ENCODE measurements at regions not wholly inside any gene's neighbourhood (a gene's known extent, or its start where the extent isn't known, plus 50 kb on each side); places are given as distances from the start of the nearest gene placed in this dataset.

GRCh38 chr10:28378986-28379585 is 76.2 kb upstream of the MPP7 start:
- Mint-ChIP-seq H3K4me1 (peaks cover 55% of the 10 kb centered on the region), H3K9me3 (no peaks in the 10 kb centered on the region), H3K27me3 (ENCODE audit: low read depth in 3 of 3) (peaks cover 0 to 3% (median 2%) of the 10 kb centered on the region in 3 donors), H3K4me3 (no peak overlapping the region), H3K36me3 (no peaks in the 10 kb centered on the region), H3K27ac (peak overlapping the region in 6 of 7 donors; percentile 44 to 83 (median 80))
- Histone ChIP-seq H3K36me3 (replicated peaks in 1 of 2; ENCODE audit: control insufficient read depth in 1 of 2, insufficient read depth in 2 of 2, low read length in 2 of 2) (no peaks in the 10 kb centered on the region), H3K9ac (ENCODE audit: insufficient read depth, low read length, poor library complexity, severe bottlenecking) (no peak overlapping the region), H3K79me2 (ENCODE audit: insufficient read depth, low read length) (no peaks in the 10 kb centered on the region), H3K4me1 (ENCODE audit: control insufficient read depth in 1 of 2, insufficient read depth in 2 of 2, low read length in 2 of 2) (peaks cover 61% of the 10 kb centered on the region in 2 donors), H3K9me3 (replicated peaks in 1 of 2; ENCODE audit: control insufficient read depth in 1 of 2, insufficient read depth in 1 of 2, low read length in 2 of 2) (no peaks in the 10 kb centered on the region), H3K27ac (ENCODE audit: low read depth in 1 of 2, low read length in 2 of 2) (peak overlapping the region; percentile 43 to 75), H2AFZ (ENCODE audit: insufficient read depth, low read depth, low read length, poor library complexity, severe bottlenecking) (peak overlapping the region; percentile 18), H3K27me3 (ENCODE audit: control insufficient read depth in 2 of 2, insufficient read depth in 2 of 2, low read length in 2 of 2) (no peaks in the 10 kb centered on the region), H3K4me3 (replicated peaks in 1 of 3; ENCODE audit: low read depth in 2 of 3, low read length in 3 of 3) (no peak overlapping the region), H3K4me2 (replicated peaks; ENCODE audit: extremely low read depth, low read length, poor library complexity, severe bottlenecking) (no peak overlapping the region), H4K20me1 (ENCODE audit: insufficient read depth, low read length) (no peaks in the 10 kb centered on the region)
- intact Hi-C loops (cut with micrococcal nuclease) = no loop called here
- no peak for TF ChIP-seq CTCF (IDR thresholded peaks at IDR 0.05)
- no peak for DNase-seq
- WGBS (ENCODE audit: insufficient coverage) = 87% methylated on average over 7 of the region's 8 CpGs

GRCh38 chr10:28381466-28381865 is 78.6 kb upstream of the MPP7 start:
- peaks cover 48% of the 10 kb centered on the region for H3K4me1 Mint-ChIP-seq
- H3K27ac Mint-ChIP-seq = peak overlapping the region; percentile 85 to 96 (median 91)

More at GRCh38 chr10:28381466-28381865, 78.6 kb upstream of the MPP7 start:
- intact Hi-C loops (cut with micrococcal nuclease) = loop anchor here (2.0 to 10.0 kb wide), 4 partner anchors 15 to 637 kb away; partner anchors contain the start of genes MKX (in 1 of the 2) and MPP7 (in 1 of the 2)
- peak overlapping the region in 1 of 2 donors; percentile 84 for H3K27ac ChIP-seq (ENCODE audit: low read depth in 1 of 2, low read length in 2 of 2)
- H3K27me3 ChIP-seq (ENCODE audit: control insufficient read depth in 2 of 2, insufficient read depth in 2 of 2, low read length in 2 of 2) = no peaks in the 10 kb centered on the region
- Mint-ChIP-seq H3K9me3 (peaks cover 0 to 5% (median 0%) of the 10 kb centered on the region in 7 donors), H3K27me3 (ENCODE audit: low read depth in 3 of 3) (peaks cover 2 to 3% (median 2%) of the 10 kb centered on the region in 3 donors), H3K4me3 (peak overlapping the region in 1 of 2 donors; percentile 55), H3K36me3 (no peaks in the 10 kb centered on the region)
- H3K4me1 ChIP-seq (ENCODE audit: control insufficient read depth in 1 of 2, insufficient read depth in 2 of 2, low read length in 2 of 2) = peaks cover 48 to 49% of the 10 kb centered on the region in 2 donors
- H3K79me2 ChIP-seq (ENCODE audit: insufficient read depth, low read length) = no peaks in the 10 kb centered on the region
- peak overlapping the region in 1 of 3 experiments; percentile 46 for H3K4me3 ChIP-seq (replicated peaks in 1 of 3; ENCODE audit: low read depth in 2 of 3, low read length in 3 of 3)
- H3K9me3 ChIP-seq (replicated peaks in 1 of 2; ENCODE audit: control insufficient read depth in 1 of 2, insufficient read depth in 1 of 2, low read length in 2 of 2) = no peaks in the 10 kb centered on the region
- no peaks in the 10 kb centered on the region for H4K20me1 ChIP-seq (ENCODE audit: insufficient read depth, low read length)
- no peak overlapping the region for H2AFZ ChIP-seq (ENCODE audit: insufficient read depth, low read depth, low read length, poor library complexity, severe bottlenecking)
- no peak for TF ChIP-seq CTCF (IDR thresholded peaks at IDR 0.05)
- H3K36me3 ChIP-seq (replicated peaks in 1 of 2; ENCODE audit: control insufficient read depth in 1 of 2, insufficient read depth in 2 of 2, low read length in 2 of 2) = no peaks in the 10 kb centered on the region
- peak; percentile 55 to 84 (median 67) for DNase-seq
- peak overlapping the region; percentile 59 for H3K4me2 ChIP-seq (replicated peaks; ENCODE audit: extremely low read depth, low read length, poor library complexity, severe bottlenecking)
- no peak overlapping the region for H3K9ac ChIP-seq (ENCODE audit: insufficient read depth, low read length, poor library complexity, severe bottlenecking)

Measured in CD14-positive monocyte (primary cell).